HCT116 (cell line): ENCODE measurements at regions not wholly inside any gene's neighbourhood (a gene's known extent, or its start where the extent isn't known, plus 50 kb on each side); places are given as distances from the start of the nearest gene placed in this dataset.

ENCODE experiments used
- ATAC-seq: fragments of 200-7000 bp; cut with Tn5 transposase; 2 replicates; pipeline ENCODE4 v1.9.1; 2020; ENCODE audit warnings: mild to moderate bottlenecking, moderate library complexity
- BruUV-seq: library from RNA; stranded (reverse); fragments of 400-500 nt; replicated peaks from 2 replicates; lab custom pipeline; 2021; lab: Mats Ljungman, UMichigan
- CTCF ChIA-PET: fragments of 300-600 bp; sonication (Branson Sonifier 250); formaldehyde crosslinking; loops from one replicate; lab custom pipeline; 2021; ENCODE audit warnings: antibody characterized with exemption; lab: Charles Lee
- POLR2A ChIA-PET: fragments of 300-600, 350-600 bp; sonication (Branson Sonifier 250); formaldehyde crosslinking; loops from one replicate; lab custom pipeline; 2021; ENCODE audit warnings: antibody characterized with exemption; lab: Charles Lee
- RAD21 ChIA-PET, 2 experiments: fragments of 300-600 bp; sonication (Branson Sonifier 250); formaldehyde crosslinking; loops; one replicate each; lab custom pipeline; 2023; ENCODE audit warnings: low total read pairs in 2 of 2; ENCODE audit not compliant: uncharacterized antibody in 2 of 2, unreplicated experiment in 2 of 2, low non-redundant PET in 1 of 2; lab: Charles Lee
- DNase-seq: peaks from one replicate; pipeline ENCODE4 v3.0.0-alpha.2; 2010; ENCODE audit warnings: low read depth, low spot score
- H2AFZ ChIP-seq: fragments of 200-600 bp; shearing (Covaris generic), sonication (generic); 2 replicates; pipeline ENCODE4 v1.6.1; 2017; ENCODE audit warnings: low read depth, mixed run types, mixed read lengths, antibody characterized with exemption, low read length; ENCODE audit not compliant: poor library complexity, severe bottlenecking
- H3K27ac ChIP-seq: 2 replicates; pipeline ENCODE4 v1.5.1; 2012; ENCODE audit warnings: low read depth, low read length
- H3K27me3 ChIP-seq: fragments of 200-600 bp; sonication (generic); 2 replicates; pipeline ENCODE4 v1.6.1; 2016; ENCODE audit warnings: mixed run types, low read length, mixed read lengths; ENCODE audit not compliant: insufficient read depth
- H3K36me3 ChIP-seq, 2 experiments: fragments of 200-500 bp in 1 of 2; fragments of 200-600 bp in 1 of 2; sonication (Bioruptor generic) in 1 of 2; sonication (generic) in 1 of 2; 2 replicates each; pipeline versions ENCODE4 v1.5.1 to v1.6.1; 2014 to 2016; ENCODE audit warnings: low read length in 2 of 2, inconsistent platforms in 1 of 2, mixed read lengths in 1 of 2, mixed run types in 1 of 2; ENCODE audit not compliant: insufficient read depth in 2 of 2, control insufficient read depth in 1 of 2
- H3K4me1 ChIP-seq, 2 experiments: fragments of 200-600 bp in 1 of 2; sonication (generic) in 1 of 2; 2 replicates each; pipeline versions ENCODE4 v1.5.1 to v1.6.1; 2012 to 2017; ENCODE audit warnings: low read length in 2 of 2, inconsistent platforms in 1 of 2, mild to moderate bottlenecking in 1 of 2, mixed read lengths in 1 of 2, mixed run types in 1 of 2, moderate library complexity in 1 of 2; ENCODE audit not compliant: insufficient read depth in 2 of 2, control insufficient read depth in 1 of 2
- H3K4me2 ChIP-seq: fragments of 200-600 bp; sonication (generic); 2 replicates; pipeline ENCODE4 v1.6.1; 2017; ENCODE audit warnings: mixed run types, low read length, mixed read lengths
- H3K4me3 ChIP-seq, 2 experiments: fragments of 200-600 bp in 1 of 2; sonication (generic) in 1 of 2; replicated peaks in 1 of 2; 2 replicates each; pipeline ENCODE4 v1.5.1; 2011 to 2016; ENCODE audit warnings: low read length in 2 of 2, control low read depth in 1 of 2, low read depth in 1 of 2, mild to moderate bottlenecking in 1 of 2, mixed read lengths in 1 of 2, mixed run types in 1 of 2
- H3K79me2 ChIP-seq: fragments of 200-600 bp; sonication (generic); 2 replicates; pipeline ENCODE4 v1.6.1; 2017; ENCODE audit warnings: mild to moderate bottlenecking, mixed run types, low read length, moderate library complexity, mixed read lengths; ENCODE audit not compliant: insufficient read depth
- H3K9ac ChIP-seq: fragments of 200-600 bp; sonication (generic); 2 replicates; pipeline ENCODE4 v1.6.1; 2016; ENCODE audit warnings: low read length, mixed read lengths
- H3K9me2 ChIP-seq: fragments of 200-600 bp; sonication (generic), shearing (Covaris generic); 2 replicates; pipeline ENCODE4 v1.6.1; 2017; ENCODE audit warnings: mixed run types, mild to moderate bottlenecking, moderate library complexity; ENCODE audit not compliant: insufficient read depth
- H3K9me3 ChIP-seq, 2 experiments: fragments of 200-500 bp in 1 of 2; fragments of 200-600 bp in 1 of 2; sonication (Bioruptor generic) in 1 of 2; sonication (generic) in 1 of 2; 2 replicates each; pipeline ENCODE4 v1.6.1; 2014 to 2017; ENCODE audit warnings: low read length in 2 of 2, mixed read lengths in 2 of 2, inconsistent platforms in 1 of 2, low read depth in 1 of 2, mild to moderate bottlenecking in 1 of 2, mixed run types in 1 of 2, moderate library complexity in 1 of 2; ENCODE audit not compliant: control insufficient read depth in 1 of 2, insufficient read depth in 1 of 2
- H4K20me1 ChIP-seq: fragments of 200-600 bp; sonication (generic), shearing (Covaris generic); 2 replicates; pipeline ENCODE4 v1.6.1; 2017; ENCODE audit warnings: mixed run types, mild to moderate bottlenecking, moderate library complexity; ENCODE audit not compliant: insufficient read depth
- CEBPB ChIP-seq: IDR thresholded peaks from 2 replicates; pipeline ENCODE4 v1.6.1; 2012; ENCODE audit warnings: low read depth
- EGR1 ChIP-seq: IDR thresholded peaks from 2 replicates; pipeline ENCODE4 v1.6.1; 2012; ENCODE audit warnings: low read depth
- EZH2phosphoT487 ChIP-seq: fragments of 200-600 bp; IDR thresholded peaks from 2 replicates; pipeline ENCODE4 v1.6.1; 2018; ENCODE audit warnings: antibody characterized with exemption, borderline replicate concordance
- JUND ChIP-seq: IDR thresholded peaks from 2 replicates; pipeline ENCODE4 v1.6.1; 2012
- RAD21 ChIP-seq: IDR thresholded peaks from 2 replicates; pipeline ENCODE4 v1.6.1; 2012; ENCODE audit warnings: low read depth, mild to moderate bottlenecking
- SIN3A ChIP-seq: IDR thresholded peaks from 2 replicates; pipeline ENCODE4 v1.6.1; 2012; ENCODE audit warnings: low read depth
- ZFX ChIP-seq: fragments of 450-650 bp; IDR thresholded peaks from 2 replicates; pipeline ENCODE4 v1.6.1; 2017
- intact Hi-C: fragments of 100-400 bp; cut with micrococcal nuclease; formaldehyde crosslinking; loops from 2 replicates; pipeline ENCODE4 v1.10.0; 2022
- TF ChIP-seq, protein P1 (sequence below): IDR thresholded peaks from 2 replicates; pipeline ENCODE4 v1.6.1; 2011; ENCODE audit warnings: mild to moderate bottlenecking, low read length, moderate library complexity; ENCODE audit not compliant: insufficient replicate concordance; ENCODE audit errors: extremely low read depth
- TF ChIP-seq, protein P2 (sequence below): IDR thresholded peaks from 2 replicates; pipeline ENCODE4 v1.6.1; 2012

DNA sequence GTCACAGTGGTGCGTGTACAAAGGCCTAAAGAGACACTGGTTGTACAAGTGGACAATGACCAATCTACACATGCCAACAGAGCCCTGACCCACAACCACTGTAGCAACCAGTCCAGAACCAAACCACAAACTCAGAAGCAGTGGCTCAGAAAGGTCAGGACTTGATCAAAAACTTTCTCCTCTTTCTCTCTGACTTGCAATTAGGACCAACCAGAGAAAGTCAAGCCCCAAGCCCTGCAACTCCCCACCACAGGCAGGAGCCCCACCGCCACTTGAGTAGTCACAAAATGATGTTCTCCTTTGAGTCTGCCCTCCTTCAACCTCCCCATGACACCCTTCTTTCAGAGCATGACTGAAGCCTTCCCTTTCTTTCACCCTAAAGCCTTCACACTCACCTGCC, 291.8 kb downstream of the CDH10 start:
- Histone ChIP-seq H3K9ac (no peak overlapping the region), H3K36me3 (no peaks in the 10 kb centered on the region), H3K9me3 (peaks cover 10 to 26% of the 10 kb centered on the region in 2 experiments; a peak in 2 of 4 replicates), H3K79me2 (no peaks in the 10 kb centered on the region), H3K4me1 (no peaks in the 10 kb centered on the region), H4K20me1 (no peaks in the 10 kb centered on the region), H3K4me2 (no peak overlapping the region), H3K27ac (no peak overlapping the region), H2AFZ (no peak overlapping the region), H3K27me3 (no peaks in the 10 kb centered on the region), H3K4me3 (no peak overlapping the region), H3K9me2 (no peaks in the 10 kb centered on the region)
- ATAC-seq = no peak
- DNase-seq = no peak
- intact Hi-C loops = no loop called here
- RAD21 ChIA-PET = no interaction called here
- CTCF ChIA-PET = no interaction called here
- TF ChIP-seq JUND (no peak), EZH2phosphoT487 (no peak)
- TF ChIP-seq, protein P1, sequence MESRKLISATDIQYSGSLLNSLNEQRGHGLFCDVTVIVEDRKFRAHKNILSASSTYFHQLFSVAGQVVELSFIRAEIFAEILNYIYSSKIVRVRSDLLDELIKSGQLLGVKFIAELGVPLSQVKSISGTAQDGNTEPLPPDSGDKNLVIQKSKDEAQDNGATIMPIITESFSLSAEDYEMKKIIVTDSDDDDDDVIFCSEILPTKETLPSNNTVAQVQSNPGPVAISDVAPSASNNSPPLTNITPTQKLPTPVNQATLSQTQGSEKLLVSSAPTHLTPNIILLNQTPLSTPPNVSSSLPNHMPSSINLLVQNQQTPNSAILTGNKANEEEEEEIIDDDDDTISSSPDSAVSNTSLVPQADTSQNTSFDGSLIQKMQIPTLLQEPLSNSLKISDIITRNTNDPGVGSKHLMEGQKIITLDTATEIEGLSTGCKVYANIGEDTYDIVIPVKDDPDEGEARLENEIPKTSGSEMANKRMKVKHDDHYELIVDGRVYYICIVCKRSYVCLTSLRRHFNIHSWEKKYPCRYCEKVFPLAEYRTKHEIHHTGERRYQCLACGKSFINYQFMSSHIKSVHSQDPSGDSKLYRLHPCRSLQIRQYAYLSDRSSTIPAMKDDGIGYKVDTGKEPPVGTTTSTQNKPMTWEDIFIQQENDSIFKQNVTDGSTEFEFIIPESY = no peak
- BruUV-seq = no TSS peak
- POLR2A ChIA-PET = no interaction called here

- ATAC-seq = no peak
- ChIA-PET POLR2A (no interaction called here), CTCF (no interaction called here), RAD21 (no interaction called here)
- H3K79me2 ChIP-seq = no peaks in the 10 kb centered on the region
- TF ChIP-seq ZFX = no peak
- no peak for TF ChIP-seq RAD21
- TF ChIP-seq EGR1 = no peak
- TF ChIP-seq CEBPB = no peak
- TF ChIP-seq SIN3A = no peak
- TF ChIP-seq, protein P2, sequence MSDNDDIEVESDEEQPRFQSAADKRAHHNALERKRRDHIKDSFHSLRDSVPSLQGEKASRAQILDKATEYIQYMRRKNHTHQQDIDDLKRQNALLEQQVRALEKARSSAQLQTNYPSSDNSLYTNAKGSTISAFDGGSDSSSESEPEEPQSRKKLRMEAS = no peak
- H3K4me2 ChIP-seq = no peak overlapping the region
- no peak for DNase-seq
- H3K27me3 ChIP-seq = no peaks in the 10 kb centered on the region
- no TSS peak for BruUV-seq
- H3K9me3 ChIP-seq = peaks cover 10 to 26% of the 10 kb centered on the region in 2 experiments; a peak in 2 of 4 replicates
- no peaks in the 10 kb centered on the region for H3K4me1 ChIP-seq
- no peaks in the 10 kb centered on the region for H3K36me3 ChIP-seq
- no peak overlapping the region for H3K27ac ChIP-seq
- H3K9me2 ChIP-seq = no peaks in the 10 kb centered on the region
- no peak overlapping the region for H3K4me3 ChIP-seq
- H4K20me1 ChIP-seq = no peaks in the 10 kb centered on the region
- H3K9ac ChIP-seq = no peak overlapping the region
- no peak overlapping the region for H2AFZ ChIP-seq
- intact Hi-C loops = no loop called here
Observed at GRCh38 chr5:24353611-24354010, 291.2 kb downstream of the CDH10 start.
